DMS53 treated with DMSO at 0.1 percent for 48 hours (cell line): ENCODE measurements at regions not wholly inside any gene's neighbourhood (a gene's known extent, or its start where the extent isn't known, plus 50 kb on each side); places are given as distances from the start of the nearest gene placed in this dataset.
"Not testable (repeated sequence)": the region's sequence is repeated elsewhere in the genome, so short reads cannot be mapped to it uniquely, and the experiment has no call there.

ENCODE experiments used
- DNase-seq: peaks from one replicate; lab custom pipeline; 2025; ENCODE audit not compliant: unreplicated experiment; lab: John Stamatoyannopoulos, UW

DNA sequence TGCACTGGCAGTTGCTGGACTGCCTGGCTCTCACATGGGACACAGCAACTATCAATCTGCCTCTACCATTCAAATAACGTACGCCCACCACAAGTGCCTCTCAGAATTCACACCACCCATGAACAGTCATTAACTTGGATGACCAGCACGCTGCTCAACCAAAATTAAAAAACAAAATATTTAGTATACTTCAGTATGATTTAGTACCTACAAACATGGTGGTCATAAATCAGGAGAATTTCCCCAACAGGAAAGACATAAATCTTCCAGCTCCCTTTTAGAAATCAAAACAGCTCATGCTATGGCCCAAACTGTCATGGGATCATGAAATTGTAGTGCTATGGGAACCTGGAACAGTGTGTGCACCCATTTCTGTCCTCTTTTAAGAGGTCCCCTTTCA lies 317.4 kb upstream of the ETAA1 start:
- no peak for DNase-seq

DNA sequence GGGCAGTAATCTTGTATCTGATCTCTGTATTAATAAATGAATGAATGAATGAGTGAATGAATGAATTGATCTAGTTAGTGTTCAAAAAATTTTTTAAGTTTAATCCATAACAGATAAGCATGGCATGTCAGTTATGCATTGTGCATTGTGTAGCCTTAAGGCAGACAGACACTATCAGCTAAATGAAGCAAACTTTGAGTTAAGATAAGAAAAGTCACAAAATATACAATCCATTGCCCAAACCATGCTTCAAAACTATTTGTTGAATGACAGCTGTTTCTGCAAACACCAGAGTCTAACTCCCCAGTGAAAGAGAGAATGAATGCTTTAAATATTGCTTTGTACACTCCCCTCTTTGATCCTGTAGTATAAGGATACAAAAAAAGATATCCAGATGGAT lies 314.3 kb upstream of the ETAA1 start:
- no peak for DNase-seq

DNA sequence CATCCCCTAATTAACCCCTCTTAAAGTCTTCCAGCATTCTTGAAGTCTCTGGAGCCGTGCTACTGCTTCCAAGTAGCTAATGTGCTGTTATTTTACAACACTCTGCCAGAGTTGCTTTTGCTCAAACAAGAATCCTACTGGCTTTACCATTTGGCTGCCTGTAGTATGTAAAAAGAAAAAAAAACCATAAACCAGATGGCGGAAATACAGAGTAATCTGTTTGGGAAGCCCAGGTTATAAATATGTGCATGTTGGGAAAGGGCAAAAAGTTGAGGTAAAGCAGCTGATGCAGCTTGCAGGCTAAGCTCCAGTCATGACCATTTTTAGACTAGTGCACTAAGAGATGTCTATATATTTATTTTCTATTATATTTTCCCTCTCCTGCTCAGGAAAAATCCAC lies 313.2 kb upstream of the ETAA1 start:
- no peak for DNase-seq

DNA sequence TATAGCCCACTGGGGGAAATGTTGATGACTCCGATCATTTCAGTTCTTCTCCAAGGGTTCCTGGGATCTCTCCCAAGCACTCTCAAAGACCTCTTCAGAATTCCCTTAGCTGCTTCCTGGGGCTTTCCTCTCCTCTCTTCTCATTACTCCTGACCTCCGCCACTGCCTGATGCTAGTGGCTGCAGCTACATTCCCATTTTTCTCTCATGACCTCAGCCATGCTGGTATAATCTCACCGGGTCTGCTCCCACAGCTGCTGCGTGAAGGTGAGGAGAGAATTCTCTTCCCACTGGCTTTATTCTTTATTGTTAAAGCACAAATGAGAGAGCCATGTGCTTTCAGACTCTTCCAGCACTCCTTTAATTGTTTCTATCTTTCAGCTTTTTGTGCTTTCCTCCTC lies 312.0 kb upstream of the ETAA1 start:
- no peak for DNase-seq

DNA sequence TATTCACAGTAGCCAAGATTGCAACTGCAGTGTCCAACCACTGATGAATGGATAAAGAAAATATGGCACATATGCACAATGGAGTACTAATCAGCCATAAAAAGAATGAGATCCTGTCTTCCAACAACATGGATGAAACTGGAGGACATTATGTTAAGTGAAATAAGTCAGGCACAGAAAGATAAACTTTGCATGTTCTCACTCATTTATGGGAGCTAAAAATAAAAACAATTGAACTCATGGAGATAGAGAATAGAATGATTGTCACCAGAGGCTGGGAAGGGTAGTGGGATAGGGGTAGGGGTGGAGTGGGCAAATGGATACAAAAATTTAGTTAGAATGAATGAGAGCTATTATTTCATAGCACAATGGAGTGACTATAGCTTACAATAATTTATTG lies 305.5 kb upstream of the ETAA1 start:
- DNase-seq: no peak

DNA sequence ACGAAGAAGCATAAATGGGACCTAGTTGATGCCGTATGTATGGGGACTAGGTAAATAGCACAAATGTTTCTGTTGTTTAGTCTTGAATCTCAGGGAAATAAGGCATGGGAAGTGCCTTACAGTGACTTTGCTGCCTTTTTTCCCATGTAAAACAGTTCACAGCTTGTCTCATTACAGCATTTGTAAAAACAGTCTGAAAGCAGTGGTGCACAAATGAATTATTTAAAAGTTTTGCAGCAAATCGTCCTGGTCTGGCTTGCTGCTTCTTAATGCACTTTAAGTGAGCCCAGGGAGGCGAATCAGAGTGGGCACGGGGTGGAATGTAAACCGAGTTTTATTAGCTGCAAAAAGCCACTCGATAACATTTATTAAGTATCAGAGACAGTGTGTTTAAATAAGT lies 302.0 kb upstream of the ETAA1 start:
- DNase-seq: no peak

DNA sequence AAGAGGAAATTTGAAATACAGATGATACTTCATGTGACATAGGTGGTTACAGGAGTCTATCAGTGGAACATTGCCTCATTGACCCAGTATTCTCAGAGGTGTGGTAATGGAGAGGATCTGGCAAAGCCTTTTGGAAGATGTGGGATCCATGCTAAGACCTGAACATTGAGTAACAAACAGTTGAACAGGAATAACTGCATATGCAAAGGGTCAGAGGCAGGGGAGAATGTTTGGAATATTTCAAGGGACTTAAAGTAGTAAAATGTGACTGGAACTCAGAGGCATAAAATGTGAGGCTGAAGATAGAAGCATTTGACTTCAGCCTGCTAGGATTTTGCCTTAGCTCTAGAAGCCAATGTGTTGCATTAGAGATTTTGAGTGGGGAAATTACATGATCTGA lies 300.2 kb upstream of the ETAA1 start:
- DNase-seq: no peak

DNA sequence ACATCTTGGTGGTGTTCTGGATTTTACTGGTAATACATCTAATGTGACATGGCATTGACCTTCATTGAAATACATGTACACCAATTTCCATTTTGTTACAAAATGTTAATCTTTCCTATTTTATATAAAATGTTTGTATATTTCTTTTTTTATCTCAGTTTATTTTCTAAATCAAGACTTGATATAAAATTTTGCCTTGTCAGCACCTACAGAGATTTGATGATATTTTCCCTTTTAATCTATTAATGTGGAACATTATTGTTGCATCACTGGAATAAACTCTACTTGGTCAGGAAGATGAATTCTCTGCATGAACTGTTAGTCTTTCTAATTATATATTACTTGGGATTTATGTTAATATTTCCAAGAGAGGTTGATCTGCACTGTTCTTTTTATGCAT lies 294.0 kb upstream of the ETAA1 start:
- no peak for DNase-seq

DNA sequence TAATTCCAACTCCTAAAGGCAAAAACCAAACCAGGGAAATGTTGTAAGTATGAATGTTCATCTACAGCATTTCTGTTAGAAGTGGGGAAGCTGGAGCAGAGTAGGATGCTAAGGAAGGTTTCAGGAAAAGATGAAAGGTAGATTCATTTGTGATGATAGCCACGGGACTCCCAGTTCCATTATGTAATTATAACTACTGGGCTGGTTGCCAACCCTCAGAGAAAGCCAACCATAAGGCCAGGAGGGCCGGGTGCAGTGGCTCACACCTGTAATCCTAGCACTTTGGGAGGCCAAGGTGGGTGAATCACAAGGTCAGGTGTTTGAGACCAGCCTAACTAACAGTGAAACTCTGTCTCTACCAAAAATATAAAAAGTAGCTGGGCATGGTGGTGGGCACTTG lies 288.9 kb upstream of the ETAA1 start:
- no peak for DNase-seq

DNA sequence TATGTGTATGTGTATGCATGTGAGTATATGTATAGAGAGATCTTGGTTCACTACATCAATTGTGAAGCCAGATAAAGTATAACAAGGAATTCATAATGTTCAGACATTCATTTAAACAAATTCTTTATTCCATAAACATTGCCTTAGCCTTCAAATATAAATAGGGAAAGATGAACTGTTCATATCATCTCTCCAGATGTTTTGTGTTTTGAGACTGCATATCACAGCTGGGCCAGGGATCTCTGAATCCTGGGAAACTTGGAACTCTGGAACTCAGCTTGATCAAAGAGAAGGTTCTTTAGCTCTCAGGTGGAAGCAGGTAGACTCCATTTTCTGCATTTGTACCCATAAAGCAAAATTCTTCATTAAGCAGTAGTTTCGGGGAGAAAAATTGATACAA lies 272.6 kb upstream of the ETAA1 start:
- no peak for DNase-seq

DNA sequence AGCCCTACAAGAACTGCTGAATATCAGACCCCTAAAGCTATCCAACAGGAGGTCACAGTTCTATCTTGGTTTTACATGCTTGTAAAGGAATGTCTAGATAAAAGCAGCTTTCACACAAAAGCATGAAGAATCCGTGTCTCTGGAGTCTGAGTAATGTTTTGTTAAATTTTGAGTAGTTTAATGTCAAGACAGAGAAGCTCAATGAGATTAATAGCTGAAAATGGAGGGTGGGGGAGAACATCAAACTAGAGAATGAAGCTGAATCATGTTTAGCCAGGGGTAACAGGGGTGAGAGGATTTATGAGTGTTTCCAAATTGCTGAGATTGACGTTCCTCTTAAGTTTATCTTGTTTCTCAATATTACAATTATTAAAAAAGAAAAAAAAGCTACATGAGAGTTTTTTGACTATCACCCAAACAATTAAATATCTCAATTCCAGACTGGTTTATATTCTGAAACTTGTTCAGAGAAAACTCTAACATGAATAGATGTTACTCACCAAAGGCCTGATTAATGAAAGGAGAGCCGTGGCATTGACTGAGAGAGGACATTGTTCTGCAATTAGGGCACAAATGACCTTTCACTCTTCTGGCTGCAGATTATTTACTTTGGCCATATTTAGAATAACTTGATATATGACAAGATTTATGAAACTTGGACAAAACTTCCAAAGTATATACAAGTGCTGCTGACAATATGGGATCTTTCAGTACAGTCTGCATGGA lies 266.4 kb upstream of the ETAA1 start:
- DNase-seq: no peak

DNA sequence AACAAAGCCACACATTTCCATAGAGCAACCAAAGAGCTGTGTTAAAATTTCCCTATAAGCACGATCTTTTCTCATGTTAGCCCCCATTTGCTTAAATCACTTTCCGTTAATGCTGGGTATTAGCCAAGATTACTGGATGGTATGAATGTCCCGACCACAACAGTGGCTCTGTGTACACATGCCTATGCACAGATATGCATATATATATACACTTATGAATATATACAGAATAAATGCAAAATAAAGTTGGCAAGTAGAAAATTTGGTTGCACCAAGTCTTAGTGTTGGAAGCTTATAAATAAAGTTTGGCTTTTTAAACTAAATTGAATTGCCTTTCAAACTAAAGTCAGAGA lies 265.9 kb upstream of the ETAA1 start:
- no peak for DNase-seq

DNA sequence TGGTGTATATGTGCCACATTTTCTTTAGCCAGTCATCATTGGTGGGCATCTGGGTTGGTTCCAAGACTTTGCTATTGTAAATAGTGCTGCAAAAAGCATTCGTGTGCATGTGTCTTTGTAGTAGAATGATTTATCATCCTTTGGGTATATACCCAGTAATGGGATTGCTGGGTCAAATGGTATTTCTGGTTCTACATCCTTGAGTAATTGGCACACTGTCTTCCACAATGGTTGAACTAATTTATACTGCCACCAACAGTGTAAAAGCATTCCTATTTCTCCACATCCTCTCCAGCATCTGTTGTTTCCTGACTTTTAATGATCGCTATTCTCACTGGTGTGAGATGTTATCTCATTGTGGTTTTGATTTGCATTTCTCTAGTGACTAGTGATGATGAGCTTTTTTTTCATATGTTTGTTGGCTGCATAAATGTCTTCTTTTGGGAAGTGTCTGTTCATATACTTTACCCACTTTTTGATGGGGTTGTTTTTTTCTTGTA lies 264.6 kb upstream of the ETAA1 start:
- not testable (repeated sequence) for DNase-seq

DNA sequence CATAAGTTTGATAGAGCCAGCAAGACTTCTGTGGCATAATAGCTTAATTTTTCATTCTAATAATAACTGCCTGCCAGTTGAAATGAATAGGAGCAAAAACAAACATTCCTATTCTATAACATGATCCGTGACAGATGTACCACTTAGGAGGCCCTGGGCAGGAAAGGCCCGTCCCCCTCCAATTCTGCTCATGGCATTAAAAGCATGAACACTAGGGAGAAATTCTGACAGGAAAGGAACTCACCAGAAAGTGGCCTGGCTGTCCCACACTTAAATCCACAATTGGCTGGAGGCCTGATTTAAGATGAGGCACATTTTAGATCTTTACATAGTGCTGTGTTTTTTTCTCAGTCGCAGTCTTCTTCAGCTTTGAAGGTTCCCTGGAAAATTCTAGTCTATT lies 261.9 kb upstream of the ETAA1 start:
- DNase-seq: peak; percentile 66

DNA sequence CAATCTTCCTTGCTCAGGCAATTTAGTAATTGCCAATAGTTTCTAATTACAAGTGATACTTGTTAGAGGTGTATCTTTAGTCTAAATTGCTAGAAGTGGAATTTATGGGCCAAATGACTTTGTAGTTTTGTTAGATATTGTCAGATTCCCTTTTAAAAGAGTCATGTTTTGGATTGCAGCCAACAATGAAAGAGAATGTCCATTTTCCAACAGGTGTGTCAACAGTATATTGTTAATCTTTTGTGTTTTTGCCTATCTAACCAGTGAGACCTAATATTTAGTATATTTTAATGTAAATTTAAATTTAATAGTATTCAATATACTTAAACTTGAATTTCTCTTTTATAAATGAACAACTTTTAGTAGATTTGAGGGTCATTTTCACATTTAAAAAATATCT lies 259.4 kb upstream of the ETAA1 start:
- DNase-seq: peak; percentile 78

DNA sequence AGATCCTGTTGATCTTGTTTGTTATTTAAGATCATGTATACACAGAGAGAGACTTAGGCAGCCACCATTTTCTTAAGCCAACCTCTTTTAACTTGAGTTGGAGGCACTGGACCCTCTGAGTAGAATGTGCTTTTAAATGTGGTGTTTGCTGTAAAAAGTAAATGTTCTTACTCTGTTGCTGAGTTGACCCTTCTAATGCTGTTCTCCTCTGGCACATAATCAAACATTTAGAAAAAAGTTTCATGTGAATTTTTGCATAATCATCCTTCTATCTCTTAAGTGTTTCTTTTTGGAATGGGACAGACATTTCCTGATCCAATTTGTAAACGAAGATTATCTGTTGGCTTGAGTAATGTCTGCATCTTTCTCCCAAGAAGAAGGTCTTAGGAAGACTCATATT lies 255.1 kb upstream of the ETAA1 start:
- no peak for DNase-seq

DNA sequence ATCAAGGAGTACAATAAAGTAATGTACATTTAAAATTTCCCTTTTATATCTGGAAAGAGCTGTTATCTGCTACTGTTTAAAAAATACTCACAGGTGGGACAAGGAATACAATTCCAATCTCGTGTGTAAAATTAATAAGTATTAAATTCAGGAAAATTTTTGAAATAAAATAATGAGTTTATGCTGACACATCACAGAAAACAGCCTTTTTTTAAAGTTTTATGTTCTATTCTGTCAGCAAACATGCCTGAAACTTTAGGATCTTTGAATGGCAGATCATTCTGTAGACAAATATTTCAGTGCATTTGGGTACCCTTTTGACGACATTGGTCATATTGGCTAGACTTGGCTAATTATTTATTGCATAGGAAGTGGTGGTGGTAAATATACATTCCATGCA lies 254.4 kb upstream of the ETAA1 start:
- DNase-seq: no peak

DNA sequence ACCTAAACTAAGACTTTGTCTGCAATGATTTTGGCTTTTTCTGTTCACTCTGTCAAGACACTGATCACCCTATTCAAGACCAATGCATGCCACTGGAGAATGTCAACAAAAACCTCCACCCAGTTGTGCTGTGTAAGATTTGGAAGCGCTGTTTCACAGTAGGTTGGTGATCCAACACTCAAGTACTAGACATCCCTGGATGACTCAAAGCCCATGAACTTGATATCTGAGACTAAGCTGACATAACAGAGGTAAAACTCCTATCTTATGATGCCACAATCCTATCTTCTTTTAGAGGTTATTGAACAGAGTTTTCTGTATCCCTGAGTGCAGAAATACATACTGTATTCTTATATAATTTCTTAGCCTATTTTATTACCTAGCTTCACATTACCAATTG lies 251.3 kb upstream of the ETAA1 start:
- no peak for DNase-seq

DNA sequence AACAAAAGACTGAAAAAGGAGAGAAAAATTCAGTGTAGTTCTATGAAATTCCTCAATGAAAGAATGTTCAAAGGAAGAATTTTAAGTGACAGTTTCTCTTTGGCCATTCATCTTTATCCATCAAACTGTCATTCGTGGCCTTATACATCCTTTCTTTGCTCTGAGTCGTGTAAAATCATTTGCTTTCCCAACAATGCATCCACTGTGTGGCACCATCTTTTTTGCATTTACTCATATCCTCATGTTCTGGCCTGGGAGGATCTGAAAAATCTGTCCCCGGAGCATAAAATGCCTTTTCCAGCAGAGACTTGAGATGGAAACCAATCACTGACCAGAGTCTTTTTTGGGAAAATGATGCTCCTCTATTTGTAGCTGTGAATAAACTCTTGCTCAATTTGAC lies 240.3 kb upstream of the ETAA1 start:
- DNase-seq: no peak

DNA sequence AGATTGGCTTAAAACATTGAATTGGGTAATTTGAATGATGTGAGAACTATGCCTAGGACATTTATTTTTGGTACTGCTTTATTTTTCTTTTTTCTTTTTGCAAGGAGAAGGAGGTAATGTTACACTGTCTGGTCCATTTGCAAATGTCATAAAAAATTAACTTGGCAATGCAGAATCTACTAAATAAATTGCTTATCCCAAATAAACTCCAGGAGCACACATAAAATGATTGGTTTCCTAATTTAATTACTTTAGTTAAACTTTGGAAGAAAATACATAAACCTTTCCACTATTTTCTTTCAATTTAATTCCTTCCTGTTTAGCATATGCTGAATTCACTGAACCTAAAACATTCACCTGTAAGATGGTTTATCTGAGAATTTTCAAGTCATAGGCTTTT lies 238.4 kb upstream of the ETAA1 start:
- DNase-seq: no peak

DNA sequence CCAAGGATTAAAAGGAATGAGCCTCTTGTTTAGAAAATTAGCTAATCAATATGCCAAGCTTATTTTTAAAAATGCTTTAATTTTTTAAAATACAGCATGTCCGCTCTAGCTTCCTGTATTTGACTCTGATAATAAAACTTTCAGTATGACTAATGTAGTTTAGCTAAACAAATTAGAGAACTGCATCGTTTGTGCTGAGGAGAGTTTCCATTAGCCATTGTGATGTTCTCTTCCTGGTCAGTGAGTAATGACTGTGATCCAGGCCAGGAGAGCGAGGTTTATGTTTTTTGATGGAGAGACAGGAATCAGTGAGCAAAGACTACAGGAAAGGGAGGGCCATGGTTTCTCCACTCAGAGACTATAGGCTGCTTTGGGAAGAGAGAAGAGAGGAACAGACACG lies 237.2 kb upstream of the ETAA1 start:
- DNase-seq: no peak

DNA sequence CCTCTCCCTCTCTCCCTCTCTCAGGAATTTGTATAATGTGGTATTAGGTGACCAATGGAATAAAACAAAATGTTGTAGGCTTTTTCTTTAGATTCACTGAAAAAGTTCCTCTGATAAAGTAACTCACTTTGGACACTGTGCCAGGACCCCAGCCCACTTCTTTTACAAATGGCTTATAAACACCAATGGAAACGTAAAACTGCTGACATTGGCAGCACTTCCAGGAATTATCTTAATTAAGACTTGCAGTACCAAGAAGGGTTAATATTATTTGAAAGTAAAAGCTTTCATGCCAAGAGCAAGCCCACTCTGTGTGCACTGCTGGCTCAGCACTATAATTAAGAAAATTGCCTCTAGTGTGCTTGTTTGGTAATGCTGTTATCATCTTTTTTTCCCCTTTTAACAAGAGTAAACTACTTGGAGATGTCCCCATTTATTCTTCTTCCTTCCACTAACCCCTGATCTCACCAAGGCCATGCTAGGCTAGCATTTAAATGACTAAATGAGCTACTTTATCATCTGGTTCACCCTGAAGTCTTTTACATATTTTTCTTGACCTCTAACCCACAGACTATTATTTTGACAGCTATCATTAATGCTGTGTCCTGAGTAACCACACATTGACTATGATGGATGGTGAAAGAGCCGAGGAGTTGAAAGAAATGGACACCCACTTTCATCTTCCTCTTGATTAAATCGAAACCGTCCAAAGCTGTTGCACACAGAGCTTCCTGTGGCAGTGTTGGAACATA lies 232.2 kb upstream of the ETAA1 start:
- no peak for DNase-seq

DNA sequence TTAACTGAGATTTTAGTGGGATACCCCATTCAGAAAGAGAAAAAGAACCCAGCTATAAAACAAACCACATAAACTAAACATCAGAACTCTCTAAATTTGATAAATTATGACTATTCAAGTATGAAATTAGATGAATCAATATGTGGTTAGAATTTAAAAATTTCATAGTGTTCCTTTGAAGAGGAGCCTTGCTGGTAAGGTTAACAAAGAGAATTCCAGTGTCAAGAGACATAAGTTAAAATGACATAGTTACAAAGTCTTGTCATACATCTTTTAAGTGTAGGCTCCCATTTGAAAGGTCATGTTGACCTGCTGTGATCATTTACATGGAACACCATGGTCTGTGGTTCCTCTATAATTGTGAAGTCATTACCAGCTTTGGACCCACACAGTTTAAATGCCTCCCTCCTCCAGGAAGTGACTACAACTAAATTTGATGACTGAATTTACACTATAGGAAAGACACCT lies 231.6 kb upstream of the ETAA1 start:
- DNase-seq: no peak
